ENCODE measurements at regions not wholly inside any gene's neighbourhood (a gene's known extent, or its start where the extent isn't known, plus 50 kb on each side); places are given as distances from the start of the nearest gene placed in this dataset.

GRCh38 chr4:12146339-12146738, 717.6 kb upstream of the HS3ST1 start:
- no peak for TF ChIP-seq CTCF (IDR thresholded peaks at IDR 0.05)
- no peak for TF ChIP-seq EP300 (IDR thresholded peaks at IDR 0.05)
- TF ChIP-seq POLR2A (IDR thresholded peaks at IDR 0.05) = no peak
- Histone ChIP-seq H3K4me3 (no peak overlapping the region), H3K27ac (no peak overlapping the region), H3K27me3 (no peaks in the 10 kb centered on the region), H3K4me1 (no peaks in the 10 kb centered on the region), H3K9me3 (peaks cover 0 to 9% (median 2%) of the 10 kb centered on the region in 4 donors), H3K36me3 (no peaks in the 10 kb centered on the region)
- no peak for DNase-seq (ENCODE audit: low spot score in 2 of 2)

GRCh38 chr4:12145768-12146167, 717.1 kb upstream of the HS3ST1 start:
- H3K4me3 ChIP-seq = no peak overlapping the region
- 89 to 93% methylated on average over 1 of the region's 1 CpG for WGBS, 2 donors
- no peaks in the 10 kb centered on the region for H3K4me1 ChIP-seq
- H3K9me3 ChIP-seq = peaks cover 0 to 6% (median 1%) of the 10 kb centered on the region in 4 donors
- no peak for DNase-seq (ENCODE audit: low spot score in 2 of 2)
- H3K27me3 ChIP-seq = no peaks in the 10 kb centered on the region
- TF ChIP-seq CTCF (IDR thresholded peaks at IDR 0.05) = no peak
- TF ChIP-seq POLR2A (IDR thresholded peaks at IDR 0.05) = no peak
- no peak for TF ChIP-seq EP300 (IDR thresholded peaks at IDR 0.05)
- H3K27ac ChIP-seq = no peak overlapping the region
- H3K36me3 ChIP-seq = no peaks in the 10 kb centered on the region

DNA sequence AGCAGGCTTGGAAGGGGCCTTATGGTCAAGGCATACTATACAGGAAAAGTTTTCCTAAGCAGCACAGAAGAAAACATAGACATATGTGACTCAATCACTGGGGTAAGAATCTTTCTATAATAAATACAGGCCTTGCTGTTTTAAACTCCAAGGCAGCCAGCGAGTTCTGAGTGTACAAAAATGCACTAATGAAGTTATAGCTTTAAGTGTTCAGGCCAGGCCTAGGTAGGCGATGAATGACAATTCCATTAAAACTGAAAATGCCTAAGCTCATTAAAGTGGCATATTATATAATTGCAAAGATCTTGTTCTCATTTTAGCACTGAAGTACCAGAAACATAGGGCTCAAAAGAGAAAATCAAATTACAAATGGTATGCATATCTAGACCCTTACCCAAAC, 716.4 kb upstream of the HS3ST1 start:
- WGBS, 2 donors = 85 to 88% methylated on average over 2 of the region's 2 CpGs
- H3K4me3 ChIP-seq = no peak overlapping the region
- peaks cover 0 to 6% (median 0%) of the 10 kb centered on the region in 4 donors for H3K9me3 ChIP-seq
- no peak for TF ChIP-seq POLR2A (IDR thresholded peaks at IDR 0.05)
- H3K27me3 ChIP-seq = no peaks in the 10 kb centered on the region
- no peak overlapping the region for H3K27ac ChIP-seq
- H3K36me3 ChIP-seq = no peaks in the 10 kb centered on the region
- no peak for DNase-seq (ENCODE audit: low spot score in 2 of 2)
- H3K4me1 ChIP-seq = no peaks in the 10 kb centered on the region

GRCh38 chr4:12144051-12144450, 715.4 kb upstream of the HS3ST1 start:
- Histone ChIP-seq H3K4me1 (no peaks in the 10 kb centered on the region), H3K27me3 (no peaks in the 10 kb centered on the region), H3K27ac (no peak overlapping the region), H3K9me3 (peaks cover 0 to 6% (median 0%) of the 10 kb centered on the region in 4 donors), H3K36me3 (no peaks in the 10 kb centered on the region), H3K4me3 (no peak overlapping the region)
- WGBS, 2 donors = 81 to 86% methylated on average over 2 of the region's 2 CpGs
- no peak for TF ChIP-seq EP300 (IDR thresholded peaks at IDR 0.05)
- no peak for TF ChIP-seq CTCF (IDR thresholded peaks at IDR 0.05)
- TF ChIP-seq POLR2A (IDR thresholded peaks at IDR 0.05) = no peak
- DNase-seq (ENCODE audit: low spot score in 2 of 2) = no peak

- Histone ChIP-seq H3K36me3 (no peaks in the 10 kb centered on the region), H3K4me1 (no peaks in the 10 kb centered on the region), H3K27ac (no peak overlapping the region), H3K4me3 (no peak overlapping the region), H3K9me3 (no peaks in the 10 kb centered on the region), H3K27me3 (no peaks in the 10 kb centered on the region)
- no peak for DNase-seq (ENCODE audit: low spot score in 2 of 2)
- TF ChIP-seq POLR2A (IDR thresholded peaks at IDR 0.05) (no peak), CTCF (IDR thresholded peaks at IDR 0.05) (no peak), EP300 (IDR thresholded peaks at IDR 0.05) (no peak)
Observed at GRCh38 chr4:12140864-12141263, 712.2 kb upstream of the HS3ST1 start.

DNA sequence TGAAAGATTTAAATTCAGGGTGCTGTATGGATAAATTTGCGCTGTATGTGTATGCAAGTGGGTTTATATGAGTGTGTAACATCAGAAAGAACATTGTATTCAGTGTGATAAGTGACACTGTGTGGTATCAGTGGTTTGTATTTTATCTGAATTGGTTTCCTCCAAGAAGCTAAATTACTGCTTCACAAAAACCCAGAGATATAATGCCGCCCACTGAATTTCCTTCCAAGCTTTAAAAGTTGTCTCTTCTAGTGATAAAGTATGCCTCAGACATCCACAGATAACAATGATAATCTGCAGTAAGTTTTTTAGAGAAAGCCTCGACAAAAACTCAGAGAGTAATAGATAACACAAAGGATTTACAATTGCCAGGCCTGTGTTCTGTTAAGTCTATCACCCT, 710.6 kb upstream of the HS3ST1 start:
- Histone ChIP-seq H3K9me3 (peaks cover 0 to 2% (median 0%) of the 10 kb centered on the region in 4 donors), H3K27ac (no peak overlapping the region), H3K36me3 (no peaks in the 10 kb centered on the region), H3K27me3 (no peaks in the 10 kb centered on the region), H3K4me3 (no peak overlapping the region), H3K4me1 (no peaks in the 10 kb centered on the region)
- no peak for TF ChIP-seq POLR2A (IDR thresholded peaks at IDR 0.05)
- no peak for TF ChIP-seq EP300 (IDR thresholded peaks at IDR 0.05)
- TF ChIP-seq CTCF (IDR thresholded peaks at IDR 0.05) = no peak
- 74% methylated on average over 3 of the region's 3 CpGs for WGBS, 2 donors
- no peak for DNase-seq (ENCODE audit: low spot score in 2 of 2)

All from tibial nerve (tissue), 4 donors.